ENCODE measurements at regions not wholly inside any gene's neighbourhood (a gene's known extent, or its start where the extent isn't known, plus 50 kb on each side); places are given as distances from the start of the nearest gene placed in this dataset.

DNA sequence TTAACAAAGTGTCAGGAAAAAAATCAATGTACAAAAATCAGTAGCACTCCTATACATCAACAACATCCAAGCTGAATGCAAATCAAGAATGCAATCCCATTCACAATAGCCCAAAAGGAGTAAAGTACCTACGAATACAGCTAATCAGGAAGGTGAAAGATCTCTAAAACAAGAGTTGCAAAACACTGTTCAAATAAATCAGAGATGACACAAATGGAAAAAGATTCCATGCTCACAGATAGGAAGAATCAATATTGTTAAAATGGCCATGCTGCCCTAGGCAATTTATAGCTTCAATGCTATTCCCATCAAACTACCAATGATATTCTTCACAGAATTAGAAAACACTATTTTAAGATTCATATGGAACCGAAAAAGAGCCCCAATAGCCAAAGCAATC lies 223.7 kb upstream of the CD96 start:
- intact Hi-C loops (cut with micrococcal nuclease), result no loop called here
- no peaks in the 10 kb centered on the region for H3K9me3 ChIP-seq (ENCODE audit: control insufficient read depth in 1 of 2, insufficient read depth in 1 of 2, low read depth in 1 of 2, low read length in 2 of 2)
- ChIA-PET CTCF (no interaction called here), RAD21 (ENCODE audit: low non-redundant PET in 1 of 2, low total read pairs in 2 of 2, uncharacterized antibody in 2 of 2, unreplicated experiment in 2 of 2) (no interaction called here), POLR2A (no interaction called here)
- no peaks in the 10 kb centered on the region for H3K9me2 ChIP-seq (ENCODE audit: insufficient read depth)
- H3K27ac ChIP-seq (ENCODE audit: low read depth, low read length), result no peak overlapping the region
- no peaks in the 10 kb centered on the region for H3K79me2 ChIP-seq (ENCODE audit: insufficient read depth, low read length)
- no peak for DNase-seq (ENCODE audit: low read depth, low spot score)
- H2AFZ ChIP-seq (ENCODE audit: low read depth, low read length, poor library complexity, severe bottlenecking), result no peak overlapping the region
- peaks cover 6 to 7% of the 10 kb centered on the region in 2 experiments; a peak in 2 of 4 replicates for H3K4me1 ChIP-seq (ENCODE audit: control insufficient read depth in 1 of 2, insufficient read depth in 2 of 2, low read length in 2 of 2)
- no peak overlapping the region for H3K9ac ChIP-seq (ENCODE audit: low read length)
- H3K36me3 ChIP-seq (ENCODE audit: control insufficient read depth in 1 of 2, insufficient read depth in 2 of 2, low read length in 2 of 2), result no peaks in the 10 kb centered on the region
- H3K27me3 ChIP-seq (ENCODE audit: insufficient read depth, low read length), result no peaks in the 10 kb centered on the region
- no peak for ATAC-seq
- no peak overlapping the region for H3K4me3 ChIP-seq (replicated peaks in 1 of 2; ENCODE audit: low read depth in 1 of 2, low read length in 2 of 2)
- no peak overlapping the region for H3K4me2 ChIP-seq (ENCODE audit: low read length)
- H4K20me1 ChIP-seq (ENCODE audit: insufficient read depth), result no peaks in the 10 kb centered on the region
- TF ChIP-seq EGR1 (IDR thresholded peaks at IDR 0.05; ENCODE audit: low read depth) (no peak), RAD21 (IDR thresholded peaks at IDR 0.05; ENCODE audit: low read depth) (no peak)
- TF ChIP-seq, protein P1, sequence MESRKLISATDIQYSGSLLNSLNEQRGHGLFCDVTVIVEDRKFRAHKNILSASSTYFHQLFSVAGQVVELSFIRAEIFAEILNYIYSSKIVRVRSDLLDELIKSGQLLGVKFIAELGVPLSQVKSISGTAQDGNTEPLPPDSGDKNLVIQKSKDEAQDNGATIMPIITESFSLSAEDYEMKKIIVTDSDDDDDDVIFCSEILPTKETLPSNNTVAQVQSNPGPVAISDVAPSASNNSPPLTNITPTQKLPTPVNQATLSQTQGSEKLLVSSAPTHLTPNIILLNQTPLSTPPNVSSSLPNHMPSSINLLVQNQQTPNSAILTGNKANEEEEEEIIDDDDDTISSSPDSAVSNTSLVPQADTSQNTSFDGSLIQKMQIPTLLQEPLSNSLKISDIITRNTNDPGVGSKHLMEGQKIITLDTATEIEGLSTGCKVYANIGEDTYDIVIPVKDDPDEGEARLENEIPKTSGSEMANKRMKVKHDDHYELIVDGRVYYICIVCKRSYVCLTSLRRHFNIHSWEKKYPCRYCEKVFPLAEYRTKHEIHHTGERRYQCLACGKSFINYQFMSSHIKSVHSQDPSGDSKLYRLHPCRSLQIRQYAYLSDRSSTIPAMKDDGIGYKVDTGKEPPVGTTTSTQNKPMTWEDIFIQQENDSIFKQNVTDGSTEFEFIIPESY (IDR thresholded peaks at IDR 0.05; ENCODE audit: extremely low read depth, insufficient replicate concordance, low read length), result no peak
- no TSS peak for BruUV-seq (replicated peaks)

DNA sequence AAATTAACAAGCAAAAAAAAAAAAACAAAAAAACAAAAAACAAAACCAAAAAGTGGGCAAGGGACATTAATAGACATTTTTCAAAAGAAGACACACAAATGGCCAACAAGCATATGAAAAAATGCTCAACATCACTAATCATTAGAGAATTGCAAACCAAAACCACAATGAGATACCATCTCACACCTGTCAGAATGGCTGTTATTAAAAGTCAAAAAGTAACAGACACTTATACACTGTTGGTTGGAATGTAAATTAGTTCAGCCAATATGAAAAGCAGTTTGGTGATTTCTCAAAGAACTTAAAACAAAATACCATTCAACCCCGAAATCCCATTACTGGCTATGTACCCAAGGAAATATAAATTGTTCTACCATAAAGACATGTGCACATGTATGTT lies 222.4 kb upstream of the CD96 start:
- no peak overlapping the region for H3K4me3 ChIP-seq (replicated peaks in 1 of 2; ENCODE audit: low read depth in 1 of 2, low read length in 2 of 2)
- no TSS peak for BruUV-seq (replicated peaks)
- no peak overlapping the region for H3K27ac ChIP-seq (ENCODE audit: low read depth, low read length)
- no peaks in the 10 kb centered on the region for H3K27me3 ChIP-seq (ENCODE audit: insufficient read depth, low read length)
- H3K9ac ChIP-seq (ENCODE audit: low read length), result no peak overlapping the region
- H3K9me2 ChIP-seq (ENCODE audit: insufficient read depth), result no peaks in the 10 kb centered on the region
- DNase-seq (ENCODE audit: low read depth, low spot score) (no peak), ATAC-seq (no peak)
- H4K20me1 ChIP-seq (ENCODE audit: insufficient read depth), result no peaks in the 10 kb centered on the region
- ChIA-PET CTCF (no interaction called here), POLR2A (no interaction called here), RAD21 (ENCODE audit: low non-redundant PET in 1 of 2, low total read pairs in 2 of 2, uncharacterized antibody in 2 of 2, unreplicated experiment in 2 of 2) (no interaction called here)
- no peaks in the 10 kb centered on the region for H3K9me3 ChIP-seq (ENCODE audit: control insufficient read depth in 1 of 2, insufficient read depth in 1 of 2, low read depth in 1 of 2, low read length in 2 of 2)
- no peaks in the 10 kb centered on the region for H3K36me3 ChIP-seq (ENCODE audit: control insufficient read depth in 1 of 2, insufficient read depth in 2 of 2, low read length in 2 of 2)
- H3K79me2 ChIP-seq (ENCODE audit: insufficient read depth, low read length), result no peaks in the 10 kb centered on the region
- no peak overlapping the region for H3K4me2 ChIP-seq (ENCODE audit: low read length)
- intact Hi-C loops (cut with micrococcal nuclease), result no loop called here
- H2AFZ ChIP-seq (ENCODE audit: low read depth, low read length, poor library complexity, severe bottlenecking), result no peak overlapping the region
- peaks cover 6 to 7% of the 10 kb centered on the region in 2 experiments; a peak in 2 of 4 replicates for H3K4me1 ChIP-seq (ENCODE audit: control insufficient read depth in 1 of 2, insufficient read depth in 2 of 2, low read length in 2 of 2)
- TF ChIP-seq, protein P2, sequence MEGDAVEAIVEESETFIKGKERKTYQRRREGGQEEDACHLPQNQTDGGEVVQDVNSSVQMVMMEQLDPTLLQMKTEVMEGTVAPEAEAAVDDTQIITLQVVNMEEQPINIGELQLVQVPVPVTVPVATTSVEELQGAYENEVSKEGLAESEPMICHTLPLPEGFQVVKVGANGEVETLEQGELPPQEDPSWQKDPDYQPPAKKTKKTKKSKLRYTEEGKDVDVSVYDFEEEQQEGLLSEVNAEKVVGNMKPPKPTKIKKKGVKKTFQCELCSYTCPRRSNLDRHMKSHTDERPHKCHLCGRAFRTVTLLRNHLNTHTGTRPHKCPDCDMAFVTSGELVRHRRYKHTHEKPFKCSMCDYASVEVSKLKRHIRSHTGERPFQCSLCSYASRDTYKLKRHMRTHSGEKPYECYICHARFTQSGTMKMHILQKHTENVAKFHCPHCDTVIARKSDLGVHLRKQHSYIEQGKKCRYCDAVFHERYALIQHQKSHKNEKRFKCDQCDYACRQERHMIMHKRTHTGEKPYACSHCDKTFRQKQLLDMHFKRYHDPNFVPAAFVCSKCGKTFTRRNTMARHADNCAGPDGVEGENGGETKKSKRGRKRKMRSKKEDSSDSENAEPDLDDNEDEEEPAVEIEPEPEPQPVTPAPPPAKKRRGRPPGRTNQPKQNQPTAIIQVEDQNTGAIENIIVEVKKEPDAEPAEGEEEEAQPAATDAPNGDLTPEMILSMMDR (IDR thresholded peaks at IDR 0.05 in 2 of 3, conservative IDR thresholded peaks at IDR 0.05 in 1 of 3; ENCODE audit: borderline replicate concordance in 1 of 3, insufficient read depth in 1 of 3, low read depth in 2 of 3, low read length in 2 of 3), result no peak
- no peak for TF ChIP-seq EGR1 (IDR thresholded peaks at IDR 0.05; ENCODE audit: low read depth)
- no peak for TF ChIP-seq JUND (IDR thresholded peaks at IDR 0.05)
- TF ChIP-seq POLR2A (IDR thresholded peaks at IDR 0.05; ENCODE audit: borderline replicate concordance, extremely low read depth, insufficient read depth, insufficient read length), result no peak
- TF ChIP-seq, protein P1 (IDR thresholded peaks at IDR 0.05; ENCODE audit: extremely low read depth, insufficient replicate concordance, low read length), result no peak
- no peak for TF ChIP-seq ZFX (IDR thresholded peaks at IDR 0.05)
- no peak for TF ChIP-seq POLR2AphosphoS5 (IDR thresholded peaks at IDR 0.05; ENCODE audit: low read depth, low read length)
- no peak for TF ChIP-seq TCF7L2 (IDR thresholded peaks at IDR 0.05; ENCODE audit: borderline replicate concordance, extremely low read depth, insufficient read depth, insufficient read length)
- TF ChIP-seq, protein P3, sequence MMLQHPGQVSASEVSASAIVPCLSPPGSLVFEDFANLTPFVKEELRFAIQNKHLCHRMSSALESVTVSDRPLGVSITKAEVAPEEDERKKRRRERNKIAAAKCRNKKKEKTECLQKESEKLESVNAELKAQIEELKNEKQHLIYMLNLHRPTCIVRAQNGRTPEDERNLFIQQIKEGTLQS (IDR thresholded peaks at IDR 0.05), result no peak
- no peak for TF ChIP-seq CEBPB (IDR thresholded peaks at IDR 0.05; ENCODE audit: low read depth)
- no peak for TF ChIP-seq EZH2 (IDR thresholded peaks at IDR 0.05)
- TF ChIP-seq SRF (IDR thresholded peaks at IDR 0.05; ENCODE audit: low read depth), result no peak
- TF ChIP-seq EZH2phosphoT487 (IDR thresholded peaks at IDR 0.05; ENCODE audit: borderline replicate concordance), result no peak
- no peak for TF ChIP-seq ELF1 (IDR thresholded peaks at IDR 0.05; ENCODE audit: borderline replicate concordance, low read depth)
- TF ChIP-seq RAD21 (IDR thresholded peaks at IDR 0.05; ENCODE audit: low read depth), result no peak
- no peak for TF ChIP-seq FOSL1 (IDR thresholded peaks at IDR 0.05; ENCODE audit: low read depth)

Measured in HCT116 (cell line).